Endothelial cell (in vitro differentiated cells): ENCODE measurements at regions not wholly inside any gene's neighbourhood (a gene's known extent, or its start where the extent isn't known, plus 50 kb on each side); places are given as distances from the start of the nearest gene placed in this dataset.

ENCODE experiments used
- DNase-seq: peaks from one replicate; pipeline ENCODE4 v3.0.0; 2021; ENCODE audit warnings: low spot score
- H3K27ac Mint-ChIP-seq: one replicate; pipeline ENCODE4 v1.8.0; 2021; ENCODE audit warnings: mixed read lengths, inconsistent platforms; ENCODE audit not compliant: unreplicated experiment
- H3K27me3 Mint-ChIP-seq: one replicate; pipeline ENCODE4 v1.8.0; 2021; ENCODE audit warnings: mild to moderate bottlenecking, moderate library complexity, mixed read lengths, inconsistent platforms; ENCODE audit not compliant: unreplicated experiment
- H3K36me3 Mint-ChIP-seq: one replicate; pipeline ENCODE4 v1.8.0; 2021; ENCODE audit warnings: mild to moderate bottlenecking, low read depth, mixed read lengths, inconsistent platforms; ENCODE audit not compliant: unreplicated experiment
- H3K4me1 Mint-ChIP-seq: one replicate; pipeline ENCODE4 v1.8.0; 2021; ENCODE audit warnings: mild to moderate bottlenecking, mixed read lengths, inconsistent platforms; ENCODE audit not compliant: unreplicated experiment
- H3K4me3 Mint-ChIP-seq: one replicate; pipeline ENCODE4 v1.8.0; 2021; ENCODE audit warnings: mild to moderate bottlenecking, mixed read lengths, inconsistent platforms; ENCODE audit not compliant: unreplicated experiment
- H3K9me3 Mint-ChIP-seq: one replicate; pipeline ENCODE4 v1.8.0; 2021; ENCODE audit warnings: mixed read lengths, inconsistent platforms; ENCODE audit not compliant: unreplicated experiment
- TF ChIP-seq, protein P1 (sequence below): fragments of 200-600 bp; sonication (generic); IDR thresholded peaks from one replicate; pipeline ENCODE4 v1.5.0; 2021; ENCODE audit warnings: antibody characterized with exemption; ENCODE audit not compliant: unreplicated experiment

DNA sequence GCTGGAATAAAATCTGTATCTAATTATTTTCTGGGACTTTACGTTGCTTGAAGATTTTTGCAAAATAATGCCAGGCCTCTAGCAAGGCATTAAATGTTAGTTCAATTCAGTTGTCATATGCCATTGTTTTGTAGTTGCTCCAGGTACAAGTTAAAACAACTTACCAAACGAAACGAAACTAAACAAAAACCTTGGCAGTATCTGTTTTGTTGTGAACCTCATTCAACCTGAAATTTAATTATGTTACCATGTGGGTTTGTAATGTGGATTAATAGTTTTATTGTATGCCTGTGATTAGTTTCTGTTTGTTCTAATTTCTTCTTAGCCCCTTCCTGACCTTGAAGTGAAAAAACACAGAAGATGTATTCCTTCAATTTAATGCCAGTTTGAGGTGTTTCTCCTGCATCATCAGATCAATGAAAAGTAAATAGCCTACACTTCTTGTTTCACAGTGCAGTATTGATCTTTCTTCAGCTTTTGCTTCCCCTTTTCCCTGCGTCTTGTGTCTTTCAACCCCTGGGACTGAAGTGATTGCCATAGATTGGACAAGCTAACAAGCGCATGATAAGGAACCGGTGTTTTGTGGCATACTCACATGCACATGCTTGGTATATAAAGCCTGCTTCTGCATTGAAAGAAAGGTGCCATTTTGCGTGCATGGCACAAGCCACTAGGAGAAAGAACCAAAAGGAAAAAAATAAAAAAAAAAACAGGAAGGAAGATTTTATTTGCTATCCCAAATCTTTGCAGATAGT lies 699.0 kb upstream of the ARRDC3 start:
- Mint-ChIP-seq H3K4me1 (peaks cover 4% of the 10 kb centered on the region), H3K4me3 (no peak overlapping the region), H3K27ac (no peak overlapping the region)

DNA sequence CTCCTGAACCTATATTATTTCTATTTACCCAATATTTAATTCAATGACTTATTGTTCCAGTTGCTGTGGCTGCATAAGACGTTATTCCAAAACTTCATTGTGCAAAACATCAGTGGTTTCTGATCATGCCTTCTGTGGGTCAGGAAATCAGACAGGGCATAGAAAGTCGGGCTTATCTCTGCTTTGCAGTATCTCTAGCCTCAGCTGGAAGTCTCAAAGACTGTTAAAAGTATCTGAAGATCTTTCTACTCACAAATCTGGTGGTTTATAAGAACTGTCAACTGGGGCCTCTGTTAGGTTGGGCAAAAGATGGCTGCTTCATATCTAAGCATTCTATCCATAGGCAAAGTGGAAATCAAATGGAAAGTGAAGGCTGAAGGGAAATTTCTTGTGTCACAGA lies 687.7 kb upstream of the ARRDC3 start:
- TF ChIP-seq, protein P1, sequence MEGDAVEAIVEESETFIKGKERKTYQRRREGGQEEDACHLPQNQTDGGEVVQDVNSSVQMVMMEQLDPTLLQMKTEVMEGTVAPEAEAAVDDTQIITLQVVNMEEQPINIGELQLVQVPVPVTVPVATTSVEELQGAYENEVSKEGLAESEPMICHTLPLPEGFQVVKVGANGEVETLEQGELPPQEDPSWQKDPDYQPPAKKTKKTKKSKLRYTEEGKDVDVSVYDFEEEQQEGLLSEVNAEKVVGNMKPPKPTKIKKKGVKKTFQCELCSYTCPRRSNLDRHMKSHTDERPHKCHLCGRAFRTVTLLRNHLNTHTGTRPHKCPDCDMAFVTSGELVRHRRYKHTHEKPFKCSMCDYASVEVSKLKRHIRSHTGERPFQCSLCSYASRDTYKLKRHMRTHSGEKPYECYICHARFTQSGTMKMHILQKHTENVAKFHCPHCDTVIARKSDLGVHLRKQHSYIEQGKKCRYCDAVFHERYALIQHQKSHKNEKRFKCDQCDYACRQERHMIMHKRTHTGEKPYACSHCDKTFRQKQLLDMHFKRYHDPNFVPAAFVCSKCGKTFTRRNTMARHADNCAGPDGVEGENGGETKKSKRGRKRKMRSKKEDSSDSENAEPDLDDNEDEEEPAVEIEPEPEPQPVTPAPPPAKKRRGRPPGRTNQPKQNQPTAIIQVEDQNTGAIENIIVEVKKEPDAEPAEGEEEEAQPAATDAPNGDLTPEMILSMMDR, result no peak
- no peak for DNase-seq
- H3K36me3 Mint-ChIP-seq, result no peaks in the 10 kb centered on the region
- H3K4me3 Mint-ChIP-seq, result no peak overlapping the region
- peaks cover 4% of the 10 kb centered on the region for H3K4me1 Mint-ChIP-seq
- H3K27me3 Mint-ChIP-seq, result no peaks in the 10 kb centered on the region
- no peak overlapping the region for H3K27ac Mint-ChIP-seq
- no peaks in the 10 kb centered on the region for H3K9me3 Mint-ChIP-seq

More for the DNA sequence above, 699.0 kb upstream of the ARRDC3 start:
- TF ChIP-seq, protein P1, result no peak
- Mint-ChIP-seq H3K27me3 (no peaks in the 10 kb centered on the region), H3K9me3 (no peaks in the 10 kb centered on the region), H3K36me3 (no peaks in the 10 kb centered on the region)
- no peak for DNase-seq

DNA sequence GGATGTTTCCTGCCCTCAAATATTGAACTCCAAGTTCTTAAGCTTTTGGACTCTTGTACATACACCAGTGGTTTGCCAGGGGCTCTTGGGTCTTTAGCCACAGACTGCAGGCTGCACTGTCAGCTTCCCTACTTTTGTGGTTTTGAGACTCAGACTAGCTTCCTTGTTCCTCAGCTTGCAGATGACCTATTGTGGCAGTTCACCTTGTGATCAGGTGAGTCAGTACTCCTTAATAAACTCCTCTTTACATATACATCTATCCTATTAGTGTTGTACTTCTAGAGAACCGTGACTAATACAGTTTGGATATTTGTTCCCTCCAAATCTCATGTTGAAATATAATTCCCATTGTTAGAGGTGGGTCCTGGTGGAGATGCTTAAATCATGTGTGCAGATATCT lies 681.9 kb upstream of the ARRDC3 start:
- TF ChIP-seq, protein P1, result no peak
- no peaks in the 10 kb centered on the region for H3K9me3 Mint-ChIP-seq
- H3K36me3 Mint-ChIP-seq, result no peaks in the 10 kb centered on the region
- no peak for DNase-seq
- peaks cover 1% of the 10 kb centered on the region for H3K27me3 Mint-ChIP-seq
- H3K4me1 Mint-ChIP-seq, result peaks cover 2% of the 10 kb centered on the region
- H3K4me3 Mint-ChIP-seq, result no peak overlapping the region
- H3K27ac Mint-ChIP-seq, result no peak overlapping the region

DNA sequence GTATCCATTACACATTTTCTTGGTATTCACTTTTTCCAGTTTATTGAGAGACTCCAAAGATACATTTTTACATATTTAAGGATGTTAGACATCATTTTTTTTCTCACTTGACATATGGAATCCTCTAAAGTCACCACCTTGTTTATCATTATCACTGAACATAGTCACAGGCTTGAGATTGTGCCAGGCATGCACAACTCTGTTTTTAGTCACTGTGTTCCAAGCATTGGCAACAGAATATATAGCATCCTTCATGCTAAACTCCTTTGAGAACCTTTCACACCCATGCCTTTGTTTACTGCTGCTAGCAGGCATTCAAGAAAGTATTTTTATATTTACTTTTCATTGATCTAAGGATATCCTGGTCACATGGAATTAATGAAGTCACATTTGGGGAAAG lies 668.6 kb upstream of the ARRDC3 start:
- H3K27me3 Mint-ChIP-seq, result no peaks in the 10 kb centered on the region

DNA sequence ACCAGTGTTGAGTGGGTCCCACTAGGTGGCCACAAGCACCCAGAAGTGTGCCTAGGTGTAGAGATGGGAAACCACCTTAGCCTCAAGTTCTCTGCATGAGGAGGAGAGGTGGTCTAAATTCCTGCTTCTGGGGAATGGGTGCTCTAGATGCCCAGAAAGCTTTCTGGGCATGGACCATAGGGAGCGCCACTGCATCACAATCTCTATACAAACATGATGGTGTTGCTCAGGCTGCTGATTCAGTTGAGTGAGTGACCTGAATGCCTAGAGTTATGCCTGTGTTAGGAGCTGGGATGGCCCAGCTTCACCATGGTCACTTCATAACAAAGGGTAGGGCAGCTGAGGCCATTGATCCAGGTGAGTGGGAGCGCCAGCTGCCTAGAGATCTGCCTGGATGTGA lies 667.9 kb upstream of the ARRDC3 start:
- H3K4me1 Mint-ChIP-seq, result no peaks in the 10 kb centered on the region
- no peak overlapping the region for H3K4me3 Mint-ChIP-seq
- H3K9me3 Mint-ChIP-seq, result no peaks in the 10 kb centered on the region
- H3K27ac Mint-ChIP-seq, result no peak overlapping the region
- TF ChIP-seq, protein P1, result no peak
- H3K27me3 Mint-ChIP-seq, result no peaks in the 10 kb centered on the region
- DNase-seq, result no peak
- H3K36me3 Mint-ChIP-seq, result no peaks in the 10 kb centered on the region

More for the DNA sequence above, 668.6 kb upstream of the ARRDC3 start:
- Mint-ChIP-seq H3K4me1 (no peaks in the 10 kb centered on the region), H3K27ac (no peak overlapping the region), H3K9me3 (no peaks in the 10 kb centered on the region), H3K36me3 (no peaks in the 10 kb centered on the region), H3K4me3 (no peak overlapping the region)
- DNase-seq, result no peak
- TF ChIP-seq, protein P1, result no peak
